NCI-H510A (cell line): ENCODE measurements at regions not wholly inside any gene's neighbourhood (a gene's known extent, or its start where the extent isn't known, plus 50 kb on each side); places are given as distances from the start of the nearest gene placed in this dataset.

ENCODE experiments used
- DNase-seq: peaks from one replicate; lab custom pipeline; 2025; lab: John Stamatoyannopoulos, UW

DNA sequence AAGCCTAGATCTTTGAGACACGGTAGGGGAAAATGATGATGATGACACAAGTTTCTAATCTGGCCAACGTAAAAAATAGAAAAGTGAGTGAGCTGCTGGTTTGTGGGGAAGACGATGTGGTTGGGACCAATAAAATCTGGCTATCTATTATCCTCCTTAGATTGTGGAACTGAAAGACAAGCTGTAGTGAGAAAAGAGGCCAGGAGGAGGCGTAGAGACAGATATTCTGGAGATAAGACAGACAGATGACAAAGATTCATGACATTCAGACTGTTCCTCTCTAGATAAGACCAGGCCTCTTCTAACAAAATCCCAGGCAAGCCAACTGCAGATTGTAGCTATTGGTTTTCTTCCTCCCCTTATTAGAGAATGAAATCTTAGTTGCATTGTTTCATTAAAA, 376.3 kb upstream of the UBE2E3 start:
- no peak for DNase-seq

DNA sequence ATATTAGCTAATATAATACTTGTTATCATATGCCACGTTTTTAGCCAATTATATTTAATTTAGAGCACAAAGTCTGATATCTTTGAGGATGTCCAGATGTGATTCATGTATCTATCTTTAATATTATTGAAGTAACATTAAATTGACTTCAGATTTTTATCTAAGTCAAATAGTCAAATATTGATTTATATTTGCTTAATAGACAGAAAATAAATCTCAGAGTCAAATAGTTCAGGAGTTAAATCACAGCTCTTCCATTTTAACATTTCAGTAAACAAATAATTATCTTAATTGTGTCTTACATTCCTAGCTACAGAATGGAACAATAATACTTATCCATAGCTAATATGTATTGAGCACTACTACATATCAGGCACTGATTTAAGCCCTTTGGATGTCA, 379.4 kb upstream of the UBE2E3 start:
- DNase-seq: no peak

DNA sequence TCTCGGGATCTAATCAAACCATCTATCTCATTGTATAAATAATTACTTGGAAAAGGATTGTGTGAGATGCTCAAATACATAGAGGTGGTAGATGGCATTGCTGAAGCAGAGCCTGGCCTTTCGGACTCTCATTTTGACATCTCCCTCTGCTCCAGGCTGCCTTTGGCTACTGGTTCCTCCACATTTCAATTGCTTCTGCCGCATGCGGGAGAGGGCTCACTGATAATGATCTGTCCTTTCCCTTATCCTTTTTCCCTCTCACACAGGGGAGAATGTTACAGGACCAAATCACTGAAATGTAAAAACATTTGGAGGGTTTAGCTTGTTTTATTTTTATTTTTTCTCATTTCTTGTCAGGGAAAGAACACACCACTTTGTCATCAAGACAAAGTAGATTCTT, 380.6 kb upstream of the UBE2E3 start:
- no peak for DNase-seq

GRCh38 chr2:180597179-180597578, 383.2 kb upstream of the UBE2E3 start:
- no peak for DNase-seq

DNA sequence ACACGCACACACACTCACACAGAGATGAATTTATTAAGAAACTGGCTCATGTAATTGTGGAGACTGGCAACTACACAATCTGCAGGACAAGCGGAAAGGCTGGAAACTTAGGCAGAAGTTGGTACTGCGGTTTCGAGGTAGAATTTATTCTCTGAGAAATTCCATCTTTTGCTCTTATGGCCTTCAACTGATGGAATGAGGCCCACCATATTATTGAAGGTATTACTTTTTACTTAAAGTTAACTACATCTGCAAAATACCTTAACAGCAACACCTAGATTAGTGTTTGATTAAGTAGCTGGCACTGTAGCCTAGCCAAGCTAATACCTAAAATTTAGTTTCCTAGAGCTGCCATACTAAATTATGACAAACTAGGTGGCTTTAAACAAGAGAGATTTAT, 384.0 kb upstream of the UBE2E3 start:
- DNase-seq: no peak

DNA sequence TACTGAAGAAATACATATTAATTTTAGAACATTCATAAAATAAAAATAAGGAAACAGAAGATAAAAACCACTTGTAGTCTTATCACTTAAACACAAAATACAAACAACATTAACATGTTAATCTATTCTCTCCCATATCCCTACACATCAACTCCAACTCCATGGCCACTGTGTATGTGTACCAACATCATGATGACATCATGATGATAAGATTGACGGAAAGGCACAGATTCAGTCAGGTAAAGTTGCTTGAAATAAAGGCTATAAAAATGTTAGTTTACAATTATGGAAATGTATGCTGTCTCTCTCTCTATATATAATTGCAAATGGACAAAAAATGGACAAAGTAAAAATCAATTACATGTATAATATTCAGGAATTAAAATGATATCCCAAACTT, 388.5 kb upstream of the UBE2E3 start:
- DNase-seq: no peak

- peak; percentile 15 for DNase-seq
These were observed 389.2 kb upstream of the UBE2E3 start for GRCh38 chr2:180591093-180591781.

GRCh38 chr2:180583441-180584140, 396.8 kb upstream of the UBE2E3 start:
- no peak for DNase-seq

- DNase-seq: no peak
These were observed 401.0 kb upstream of the UBE2E3 start for GRCh38 chr2:180579388-180579787.

GRCh38 chr2:180578441-180578840, 402.0 kb upstream of the UBE2E3 start:
- DNase-seq: no peak

DNA sequence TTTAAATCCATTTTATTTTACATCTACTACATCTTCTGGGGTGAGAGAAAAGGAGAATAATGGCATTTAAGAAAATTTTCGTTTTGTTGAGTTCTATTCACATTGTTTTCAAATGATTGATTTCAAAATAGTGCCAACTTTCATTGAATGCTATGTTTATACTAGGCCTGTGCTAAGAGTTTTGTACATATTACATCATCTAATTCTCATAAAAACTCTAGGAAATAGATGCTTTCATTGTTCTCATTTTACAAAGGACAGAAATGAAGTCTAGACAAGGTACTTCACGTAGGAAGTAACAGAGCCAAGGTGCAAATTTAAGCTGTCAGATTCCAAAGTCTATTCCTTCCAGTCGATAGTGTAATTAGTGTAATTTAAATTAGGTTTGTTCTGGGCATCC, 402.8 kb upstream of the UBE2E3 start:
- DNase-seq: no peak

GRCh38 chr2:180573951-180574350, 406.5 kb upstream of the UBE2E3 start:
- DNase-seq: no peak

- no peak for DNase-seq
These were observed 408.1 kb upstream of the UBE2E3 start for GRCh38 chr2:180572346-180572745.

DNA sequence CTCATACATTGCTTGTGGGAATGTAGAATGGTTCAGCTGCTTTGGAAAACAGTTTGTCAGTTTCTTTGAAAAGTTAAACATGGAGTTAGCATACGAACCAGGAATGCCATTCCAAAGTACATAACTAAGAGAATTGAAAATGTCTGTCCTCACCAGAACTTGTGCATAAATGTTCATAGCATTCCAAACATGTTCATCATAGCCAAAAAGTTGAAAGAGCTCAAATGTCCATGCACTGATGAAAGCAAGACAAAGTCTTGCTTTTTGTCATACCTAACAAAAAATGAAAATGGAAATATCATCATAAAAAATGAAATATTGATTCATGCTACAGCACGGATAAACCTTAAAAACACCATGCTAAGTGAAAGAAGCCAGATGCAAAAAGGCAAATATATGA, 408.8 kb upstream of the UBE2E3 start:
- DNase-seq: no peak

- DNase-seq: no peak
These were observed 409.5 kb upstream of the UBE2E3 start for GRCh38 chr2:180570864-180571263.

GRCh38 chr2:180564051-180564450, 416.4 kb upstream of the UBE2E3 start:
- DNase-seq: no peak

GRCh38 chr2:180562378-180562777, 418.0 kb upstream of the UBE2E3 start:
- DNase-seq: no peak

DNA sequence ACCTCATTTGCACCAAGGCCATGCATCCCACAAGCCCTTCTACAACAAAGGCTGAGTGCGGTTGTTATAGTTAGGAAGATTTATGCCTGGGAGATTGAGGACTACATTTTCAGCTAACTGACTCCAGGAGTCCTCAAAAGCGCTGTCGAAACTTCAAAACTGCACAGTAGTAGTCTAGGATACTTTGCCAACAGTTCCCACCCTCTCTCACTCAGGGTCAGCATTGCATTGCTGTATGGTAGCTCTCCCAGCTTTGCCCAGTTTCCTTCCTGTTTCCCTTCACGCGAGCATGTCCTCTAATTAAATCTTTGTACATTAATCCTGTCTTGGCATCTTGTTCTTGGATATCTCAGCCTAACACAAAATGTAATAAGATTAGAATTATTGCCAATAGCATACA, 420.6 kb upstream of the UBE2E3 start:
- no peak for DNase-seq

- DNase-seq: no peak
These were observed 421.4 kb upstream of the UBE2E3 start for GRCh38 chr2:180559038-180559437.

DNA sequence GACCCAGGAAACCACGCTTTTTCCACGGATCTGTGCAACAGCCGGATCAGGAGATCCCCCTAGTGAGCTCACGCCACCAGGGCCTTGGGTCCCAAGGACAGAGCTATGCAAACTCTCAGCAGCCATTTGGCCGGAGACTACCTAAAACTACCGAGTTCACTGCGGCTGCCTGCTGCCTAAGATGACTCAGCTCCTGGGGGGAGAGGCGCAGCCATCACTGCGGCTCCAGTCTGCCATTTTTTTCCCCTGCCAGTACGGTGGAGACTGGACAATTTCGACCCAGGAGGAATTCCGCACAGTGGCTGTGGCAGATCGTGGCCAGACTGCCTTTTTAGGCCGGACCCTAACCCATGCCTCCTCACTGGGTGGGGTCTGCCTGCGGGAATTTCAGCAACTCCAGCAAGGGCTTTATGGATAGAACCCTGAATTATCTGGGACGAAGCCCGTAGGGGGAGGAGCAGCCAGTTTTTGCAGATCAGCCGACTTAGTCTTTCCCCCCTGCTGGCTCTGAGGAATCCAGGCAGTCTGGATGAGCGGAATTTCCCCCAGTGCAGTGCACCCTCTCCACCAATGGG, 424.9 kb upstream of the UBE2E3 start:
- DNase-seq: no peak

- no peak for DNase-seq
These were observed 426.1 kb upstream of the UBE2E3 start for GRCh38 chr2:180554330-180554729.

GRCh38 chr2:180553094-180553715, 427.2 kb upstream of the UBE2E3 start:
- no peak for DNase-seq

- no peak for DNase-seq
These were observed 437.9 kb upstream of the UBE2E3 start for GRCh38 chr2:180542511-180542910.
